ENCODE measurements at regions not wholly inside any gene's neighbourhood (a gene's known extent, or its start where the extent isn't known, plus 50 kb on each side); places are given as distances from the start of the nearest gene placed in this dataset.
"Not testable (repeated sequence)": the region's sequence is repeated elsewhere in the genome, so short reads cannot be mapped to it uniquely, and the experiment has no call there.

DNA sequence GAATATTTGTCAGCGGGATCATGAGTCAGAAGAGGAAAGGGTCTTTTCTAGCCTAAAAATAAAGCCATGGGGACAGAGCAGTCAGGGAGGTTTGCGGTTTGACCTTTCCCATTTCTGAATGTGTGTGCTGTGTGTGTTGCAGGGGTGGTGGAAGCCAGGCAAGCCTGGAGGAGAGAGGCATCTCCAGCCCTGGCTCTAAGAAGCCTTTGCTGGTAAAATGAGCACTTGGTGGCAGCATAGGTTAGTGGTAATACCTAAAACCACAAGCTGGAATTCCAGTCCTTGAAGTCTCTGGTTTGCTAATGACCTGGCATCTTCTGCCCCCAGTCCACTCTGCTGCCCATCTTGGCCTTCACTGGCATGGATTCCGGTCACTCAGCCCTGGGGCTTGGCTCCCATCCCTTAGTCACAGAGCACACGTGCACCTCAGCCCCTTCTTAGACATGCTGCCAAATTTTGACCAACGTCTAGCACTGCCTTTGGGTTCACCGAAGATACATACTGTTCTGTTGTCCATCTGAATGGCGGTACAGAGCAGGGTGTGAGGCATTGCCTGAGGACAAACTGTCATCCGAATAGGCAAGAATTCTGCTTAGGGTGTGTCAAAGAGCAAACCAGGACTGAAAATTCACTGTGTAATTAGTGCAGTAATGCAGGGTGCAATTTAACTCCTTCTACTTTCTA is 52.7 kb downstream of the KCNA5 start:
- Histone ChIP-seq H3K4me3 (ENCODE audit: insufficient read depth, low read depth, low read length) (no peak overlapping the region), H3K36me3 (ENCODE audit: control insufficient read depth, insufficient read depth, low read length) (no peaks in the 10 kb centered on the region), H3K4me1 (ENCODE audit: control insufficient read depth, insufficient read depth, low read length) (no peaks in the 10 kb centered on the region), H3K27me3 (ENCODE audit: control insufficient read depth, insufficient read depth, low read length, poor library complexity, severe bottlenecking) (no peaks in the 10 kb centered on the region), H3K9me3 (ENCODE audit: control insufficient read depth, low read length) (no peaks in the 10 kb centered on the region), H3K27ac (ENCODE audit: insufficient read depth, low read depth, low read length, poor library complexity, severe bottlenecking) (no peak overlapping the region)
- WGBS, 2 experiments = 94% methylated on average over 8 of the region's 8 CpGs

DNA sequence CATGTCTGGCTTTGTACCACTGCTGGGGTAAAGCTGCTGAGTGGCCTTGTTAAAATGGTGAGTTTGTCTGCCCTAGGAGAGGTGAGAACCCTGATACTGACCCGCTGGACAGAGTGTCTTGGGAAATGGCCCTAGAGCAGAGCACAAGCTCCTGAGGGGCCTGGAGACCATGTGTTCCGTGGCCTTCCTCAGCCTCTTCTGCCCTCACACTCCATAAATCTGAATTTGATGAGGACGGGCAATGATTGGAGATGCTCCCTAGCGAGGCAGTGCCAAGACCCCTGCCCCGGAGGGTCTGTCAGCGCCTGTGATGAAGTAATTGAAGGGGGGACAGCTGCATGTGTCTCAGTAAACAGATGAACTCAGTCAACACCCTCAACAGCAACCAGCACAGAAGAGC is 54.1 kb downstream of the KCNA5 start:
- Histone ChIP-seq H3K9me3 (ENCODE audit: control insufficient read depth, low read length) (no peaks in the 10 kb centered on the region), H3K4me3 (ENCODE audit: insufficient read depth, low read depth, low read length) (no peak overlapping the region), H3K36me3 (ENCODE audit: control insufficient read depth, insufficient read depth, low read length) (no peaks in the 10 kb centered on the region), H3K4me1 (ENCODE audit: control insufficient read depth, insufficient read depth, low read length) (no peaks in the 10 kb centered on the region), H3K27ac (ENCODE audit: insufficient read depth, low read depth, low read length, poor library complexity, severe bottlenecking) (no peak overlapping the region), H3K27me3 (ENCODE audit: control insufficient read depth, insufficient read depth, low read length, poor library complexity, severe bottlenecking) (no peaks in the 10 kb centered on the region)
- WGBS, 2 experiments = 95 to 97% methylated on average over 5 to 6 of the region's 6 CpGs

DNA sequence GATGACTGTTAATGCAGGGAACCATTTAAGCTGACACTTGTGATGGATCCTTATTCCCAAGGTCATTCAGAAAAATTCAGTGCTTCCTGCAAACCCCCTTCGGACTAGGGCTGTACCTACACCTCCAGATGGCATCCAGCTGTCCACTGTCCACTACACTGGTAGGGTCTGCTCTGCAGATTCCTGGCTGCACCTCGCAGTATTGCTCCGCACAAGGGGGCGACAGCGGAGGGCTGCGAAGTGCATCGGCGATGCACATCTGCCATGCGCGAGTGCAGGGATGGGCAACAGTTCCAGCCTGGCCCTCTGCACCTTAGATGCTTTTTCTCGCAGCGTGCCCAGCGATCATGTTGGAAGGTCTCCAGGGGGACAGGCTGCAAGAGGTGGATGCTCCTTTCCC is 55.5 kb downstream of the KCNA5 start:
- Histone ChIP-seq H3K27me3 (ENCODE audit: control insufficient read depth, insufficient read depth, low read length, poor library complexity, severe bottlenecking) (no peaks in the 10 kb centered on the region), H3K4me3 (ENCODE audit: insufficient read depth, low read depth, low read length) (no peak overlapping the region), H3K9me3 (ENCODE audit: control insufficient read depth, low read length) (no peaks in the 10 kb centered on the region), H3K27ac (ENCODE audit: insufficient read depth, low read depth, low read length, poor library complexity, severe bottlenecking) (no peak overlapping the region), H3K4me1 (ENCODE audit: control insufficient read depth, insufficient read depth, low read length) (no peaks in the 10 kb centered on the region), H3K36me3 (ENCODE audit: control insufficient read depth, insufficient read depth, low read length) (no peaks in the 10 kb centered on the region)
- WGBS, 2 experiments = 95 to 97% methylated on average over 13 of the region's 13 CpGs

DNA sequence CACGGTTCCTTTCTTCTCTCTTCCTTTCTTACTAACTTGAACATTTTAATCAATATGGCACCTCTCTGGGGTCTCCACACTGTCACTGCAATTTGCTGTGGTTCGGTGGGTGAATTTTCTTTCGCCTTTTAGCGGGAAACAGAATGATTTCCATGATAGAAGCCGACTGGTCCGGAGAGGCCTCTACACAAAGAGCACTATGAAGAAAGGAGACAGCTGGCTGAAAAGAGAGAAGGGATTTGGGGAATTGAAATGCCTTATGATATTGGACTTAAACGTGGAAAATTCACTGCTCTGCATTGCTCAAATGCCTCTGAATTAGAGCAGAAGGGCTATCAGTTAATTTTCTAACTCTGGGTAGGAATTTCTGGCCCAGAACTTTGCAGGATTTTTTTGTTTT is 55.9 kb downstream of the KCNA5 start:
- 85% methylated on average over 7 of the region's 7 CpGs for WGBS, 2 experiments
- H3K4me3 ChIP-seq (ENCODE audit: insufficient read depth, low read depth, low read length) = no peak overlapping the region
- no peak overlapping the region for H3K27ac ChIP-seq (ENCODE audit: insufficient read depth, low read depth, low read length, poor library complexity, severe bottlenecking)

DNA sequence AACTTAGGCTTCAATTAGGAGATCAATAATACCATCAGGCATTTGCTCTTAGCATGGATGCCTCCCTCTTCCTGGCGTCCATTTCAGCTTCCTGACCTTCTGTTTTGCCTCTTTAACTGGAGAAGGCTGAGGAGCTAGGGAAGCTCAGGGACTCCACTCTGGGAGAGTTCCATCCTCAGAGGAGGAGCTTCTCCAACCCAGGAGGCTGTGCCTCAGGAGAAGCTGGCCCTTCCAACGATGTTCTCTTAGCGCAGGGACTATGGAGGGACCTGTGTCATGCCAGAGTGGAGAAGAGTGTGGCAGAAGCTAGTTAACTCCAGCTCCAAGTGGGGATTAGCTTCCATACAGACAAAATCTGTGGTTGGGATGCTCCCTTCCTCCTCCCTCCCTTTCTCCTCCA is 58.0 kb downstream of the KCNA5 start:
- Histone ChIP-seq H3K27ac (ENCODE audit: insufficient read depth, low read depth, low read length, poor library complexity, severe bottlenecking) (no peak overlapping the region), H3K9me3 (ENCODE audit: control insufficient read depth, low read length) (no peaks in the 10 kb centered on the region), H3K4me3 (ENCODE audit: insufficient read depth, low read depth, low read length) (no peak overlapping the region), H3K4me1 (ENCODE audit: control insufficient read depth, insufficient read depth, low read length) (no peaks in the 10 kb centered on the region), H3K27me3 (ENCODE audit: control insufficient read depth, insufficient read depth, low read length, poor library complexity, severe bottlenecking) (no peaks in the 10 kb centered on the region), H3K36me3 (ENCODE audit: control insufficient read depth, insufficient read depth, low read length) (no peaks in the 10 kb centered on the region)
- WGBS, 2 experiments = 90 to 96% methylated on average over 3 of the region's 3 CpGs

More for the DNA sequence above, 55.9 kb downstream of the KCNA5 start:
- no peaks in the 10 kb centered on the region for H3K9me3 ChIP-seq (ENCODE audit: control insufficient read depth, low read length)
- H3K4me1 ChIP-seq (ENCODE audit: control insufficient read depth, insufficient read depth, low read length) = no peaks in the 10 kb centered on the region
- H3K36me3 ChIP-seq (ENCODE audit: control insufficient read depth, insufficient read depth, low read length) = no peaks in the 10 kb centered on the region
- H3K27me3 ChIP-seq (ENCODE audit: control insufficient read depth, insufficient read depth, low read length, poor library complexity, severe bottlenecking) = no peaks in the 10 kb centered on the region

DNA sequence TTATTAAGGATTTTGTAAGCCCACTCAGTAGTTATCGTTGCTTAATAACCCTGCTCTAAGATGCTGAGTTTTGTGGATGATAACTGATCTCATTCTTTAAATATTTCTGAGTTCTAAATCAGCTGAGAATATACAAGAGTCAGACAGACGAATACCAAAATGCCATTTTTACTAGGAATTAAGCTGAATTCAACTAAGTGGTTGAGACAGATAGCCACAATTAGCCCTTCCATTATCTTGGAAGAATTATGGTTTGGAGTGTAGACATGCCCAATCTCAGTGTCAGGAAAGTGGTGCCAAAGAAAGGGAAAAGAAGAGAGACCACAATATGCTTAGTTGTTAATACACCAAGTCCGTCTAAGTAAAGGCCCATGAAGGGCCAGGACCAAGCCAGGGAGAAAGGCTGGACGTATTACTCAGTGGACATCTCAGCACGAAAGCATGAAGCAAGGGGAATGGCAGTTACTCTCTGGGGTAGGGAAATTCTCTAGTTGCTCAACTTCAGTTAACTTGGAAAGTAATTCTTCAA is 58.6 kb downstream of the KCNA5 start:
- no peak overlapping the region for H3K4me3 ChIP-seq (ENCODE audit: insufficient read depth, low read depth, low read length)
- no peak overlapping the region for H3K27ac ChIP-seq (ENCODE audit: insufficient read depth, low read depth, low read length, poor library complexity, severe bottlenecking)
- no peaks in the 10 kb centered on the region for H3K27me3 ChIP-seq (ENCODE audit: control insufficient read depth, insufficient read depth, low read length, poor library complexity, severe bottlenecking)
- 93 to 98% methylated on average over 5 of the region's 5 CpGs for WGBS, 2 experiments
- H3K4me1 ChIP-seq (ENCODE audit: control insufficient read depth, insufficient read depth, low read length) = no peaks in the 10 kb centered on the region
- no peaks in the 10 kb centered on the region for H3K9me3 ChIP-seq (ENCODE audit: control insufficient read depth, low read length)
- H3K36me3 ChIP-seq (ENCODE audit: control insufficient read depth, insufficient read depth, low read length) = no peaks in the 10 kb centered on the region

DNA sequence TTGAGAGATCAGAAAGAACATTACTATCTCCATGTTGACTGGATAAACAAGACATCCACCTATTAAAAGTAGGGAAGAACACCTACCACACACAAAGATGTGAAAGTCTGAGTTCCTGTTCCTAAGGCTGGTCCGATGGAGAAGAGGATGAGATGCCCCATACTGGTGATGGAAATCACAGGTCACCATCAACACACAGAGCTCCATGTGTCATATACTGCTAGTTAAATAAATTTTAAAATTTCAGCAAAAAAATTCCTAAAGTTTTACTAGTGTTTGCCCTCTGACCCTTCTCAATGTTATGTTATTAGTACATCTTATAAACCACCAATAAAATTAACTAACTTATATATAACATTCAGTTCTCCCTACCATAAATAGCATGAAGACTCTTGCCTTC is 59.1 kb downstream of the KCNA5 start:
- WGBS, 2 experiments = 100% methylated on average over 1 of the region's 1 CpG

DNA sequence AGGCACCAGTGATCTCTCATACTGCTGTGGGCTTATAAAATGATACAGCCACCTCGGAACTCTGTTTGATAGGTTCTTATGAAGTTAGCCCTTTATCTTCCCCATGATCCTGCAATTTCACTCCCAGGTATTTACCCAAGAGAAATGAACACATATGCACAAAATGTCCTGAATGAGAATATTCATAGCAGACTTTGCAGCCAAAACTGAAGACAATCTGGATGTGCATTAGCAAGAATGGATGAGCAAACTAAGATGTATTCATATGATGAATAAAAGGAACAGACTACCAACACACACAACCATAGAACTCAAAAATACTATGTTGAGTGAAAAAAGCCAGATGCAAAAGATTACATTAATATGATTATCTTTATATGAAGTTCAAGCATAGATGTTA is 66.7 kb downstream of the KCNA5 start:
- H3K9me3 ChIP-seq (ENCODE audit: control insufficient read depth, low read length) = no peaks in the 10 kb centered on the region
- no peaks in the 10 kb centered on the region for H3K36me3 ChIP-seq (ENCODE audit: control insufficient read depth, insufficient read depth, low read length)
- no peaks in the 10 kb centered on the region for H3K4me1 ChIP-seq (ENCODE audit: control insufficient read depth, insufficient read depth, low read length)
- 92 to 100% methylated on average over 1 of the region's 1 CpG for WGBS, 2 experiments
- H3K4me3 ChIP-seq (ENCODE audit: insufficient read depth, low read depth, low read length) = no peak overlapping the region
- no peaks in the 10 kb centered on the region for H3K27me3 ChIP-seq (ENCODE audit: control insufficient read depth, insufficient read depth, low read length, poor library complexity, severe bottlenecking)
- no peak overlapping the region for H3K27ac ChIP-seq (ENCODE audit: insufficient read depth, low read depth, low read length, poor library complexity, severe bottlenecking)

More for the DNA sequence above, 59.1 kb downstream of the KCNA5 start:
- Histone ChIP-seq H3K27me3 (ENCODE audit: control insufficient read depth, insufficient read depth, low read length, poor library complexity, severe bottlenecking) (no peaks in the 10 kb centered on the region), H3K36me3 (ENCODE audit: control insufficient read depth, insufficient read depth, low read length) (no peaks in the 10 kb centered on the region), H3K27ac (ENCODE audit: insufficient read depth, low read depth, low read length, poor library complexity, severe bottlenecking) (no peak overlapping the region), H3K9me3 (ENCODE audit: control insufficient read depth, low read length) (no peaks in the 10 kb centered on the region), H3K4me3 (ENCODE audit: insufficient read depth, low read depth, low read length) (no peak overlapping the region), H3K4me1 (ENCODE audit: control insufficient read depth, insufficient read depth, low read length) (no peaks in the 10 kb centered on the region)

DNA sequence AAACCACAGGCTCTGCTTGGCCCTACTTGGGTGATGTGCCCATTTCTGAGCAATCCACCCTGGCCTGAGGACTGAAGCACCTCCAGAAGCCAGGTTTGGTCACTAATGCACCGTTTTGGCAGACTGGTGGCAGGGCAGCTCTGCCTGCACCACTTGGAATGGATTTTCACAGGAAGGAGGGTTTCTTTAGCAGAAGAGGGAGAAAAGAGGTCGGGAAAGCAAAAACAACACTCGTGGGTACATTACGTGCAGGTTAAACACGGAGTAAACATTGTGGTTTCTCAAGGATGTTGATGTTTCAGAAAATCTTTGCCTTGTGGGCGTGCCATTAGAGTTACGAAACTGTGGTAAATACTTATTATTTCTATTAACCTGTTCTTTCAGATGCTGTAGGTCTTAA is 70.8 kb downstream of the KCNA5 start:
- no peaks in the 10 kb centered on the region for H3K36me3 ChIP-seq (ENCODE audit: control insufficient read depth, insufficient read depth, low read length)
- 90 to 94% methylated on average over 7 of the region's 7 CpGs for WGBS, 2 experiments
- H3K27ac ChIP-seq (ENCODE audit: insufficient read depth, low read depth, low read length, poor library complexity, severe bottlenecking) = no peak overlapping the region
- no peaks in the 10 kb centered on the region for H3K4me1 ChIP-seq (ENCODE audit: control insufficient read depth, insufficient read depth, low read length)
- H3K27me3 ChIP-seq (ENCODE audit: control insufficient read depth, insufficient read depth, low read length, poor library complexity, severe bottlenecking) = no peaks in the 10 kb centered on the region
- no peaks in the 10 kb centered on the region for H3K9me3 ChIP-seq (ENCODE audit: control insufficient read depth, low read length)
- no peak overlapping the region for H3K4me3 ChIP-seq (ENCODE audit: insufficient read depth, low read depth, low read length)

DNA sequence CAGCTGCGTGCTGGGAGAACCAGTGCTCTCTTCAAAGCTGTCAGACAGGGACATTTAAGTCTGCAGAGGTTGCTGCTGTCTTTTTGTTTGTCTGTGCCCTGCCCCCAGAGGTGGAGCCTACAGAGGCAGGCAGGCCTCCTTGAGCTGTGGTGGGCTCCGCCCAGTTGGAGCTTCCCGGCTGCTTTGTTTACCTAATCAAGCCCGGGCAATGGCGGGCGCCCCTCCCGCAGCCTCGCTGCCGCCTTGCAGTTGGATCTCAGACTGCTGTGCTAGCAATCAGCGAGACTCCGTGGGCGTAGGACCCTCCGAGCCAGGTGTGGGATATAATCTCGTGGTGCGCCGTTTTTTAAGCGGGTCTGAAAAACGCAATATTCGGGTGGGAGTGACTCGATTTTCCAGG is 78.1 kb downstream of the KCNA5 start:
- 0 to 32% methylated on average over 7 of the region's 20 CpGs for WGBS, 2 experiments
- H3K36me3 ChIP-seq (ENCODE audit: control insufficient read depth, insufficient read depth, low read length); H3K4me3 ChIP-seq (ENCODE audit: insufficient read depth, low read depth, low read length); H3K27me3 ChIP-seq (ENCODE audit: control insufficient read depth, insufficient read depth, low read length, poor library complexity, severe bottlenecking); H3K27ac ChIP-seq (ENCODE audit: insufficient read depth, low read depth, low read length, poor library complexity, severe bottlenecking); H3K9me3 ChIP-seq (ENCODE audit: control insufficient read depth, low read length); H3K4me1 ChIP-seq (ENCODE audit: control insufficient read depth, insufficient read depth, low read length): not testable (repeated sequence)

All from ectodermal cell (in vitro differentiated cells).